ENCODE measurements at regions not wholly inside any gene's neighbourhood (a gene's known extent, or its start where the extent isn't known, plus 50 kb on each side); places are given as distances from the start of the nearest gene placed in this dataset.

- TF ChIP-seq, protein P1, sequence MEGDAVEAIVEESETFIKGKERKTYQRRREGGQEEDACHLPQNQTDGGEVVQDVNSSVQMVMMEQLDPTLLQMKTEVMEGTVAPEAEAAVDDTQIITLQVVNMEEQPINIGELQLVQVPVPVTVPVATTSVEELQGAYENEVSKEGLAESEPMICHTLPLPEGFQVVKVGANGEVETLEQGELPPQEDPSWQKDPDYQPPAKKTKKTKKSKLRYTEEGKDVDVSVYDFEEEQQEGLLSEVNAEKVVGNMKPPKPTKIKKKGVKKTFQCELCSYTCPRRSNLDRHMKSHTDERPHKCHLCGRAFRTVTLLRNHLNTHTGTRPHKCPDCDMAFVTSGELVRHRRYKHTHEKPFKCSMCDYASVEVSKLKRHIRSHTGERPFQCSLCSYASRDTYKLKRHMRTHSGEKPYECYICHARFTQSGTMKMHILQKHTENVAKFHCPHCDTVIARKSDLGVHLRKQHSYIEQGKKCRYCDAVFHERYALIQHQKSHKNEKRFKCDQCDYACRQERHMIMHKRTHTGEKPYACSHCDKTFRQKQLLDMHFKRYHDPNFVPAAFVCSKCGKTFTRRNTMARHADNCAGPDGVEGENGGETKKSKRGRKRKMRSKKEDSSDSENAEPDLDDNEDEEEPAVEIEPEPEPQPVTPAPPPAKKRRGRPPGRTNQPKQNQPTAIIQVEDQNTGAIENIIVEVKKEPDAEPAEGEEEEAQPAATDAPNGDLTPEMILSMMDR (conservative IDR thresholded peaks at IDR 0.05) = no peak
- no peak overlapping the region for H3K27ac ChIP-seq
Measured at GRCh38 chr9:135330307-135330631, 149.3 kb upstream of the PPP1R26 start.

DNA sequence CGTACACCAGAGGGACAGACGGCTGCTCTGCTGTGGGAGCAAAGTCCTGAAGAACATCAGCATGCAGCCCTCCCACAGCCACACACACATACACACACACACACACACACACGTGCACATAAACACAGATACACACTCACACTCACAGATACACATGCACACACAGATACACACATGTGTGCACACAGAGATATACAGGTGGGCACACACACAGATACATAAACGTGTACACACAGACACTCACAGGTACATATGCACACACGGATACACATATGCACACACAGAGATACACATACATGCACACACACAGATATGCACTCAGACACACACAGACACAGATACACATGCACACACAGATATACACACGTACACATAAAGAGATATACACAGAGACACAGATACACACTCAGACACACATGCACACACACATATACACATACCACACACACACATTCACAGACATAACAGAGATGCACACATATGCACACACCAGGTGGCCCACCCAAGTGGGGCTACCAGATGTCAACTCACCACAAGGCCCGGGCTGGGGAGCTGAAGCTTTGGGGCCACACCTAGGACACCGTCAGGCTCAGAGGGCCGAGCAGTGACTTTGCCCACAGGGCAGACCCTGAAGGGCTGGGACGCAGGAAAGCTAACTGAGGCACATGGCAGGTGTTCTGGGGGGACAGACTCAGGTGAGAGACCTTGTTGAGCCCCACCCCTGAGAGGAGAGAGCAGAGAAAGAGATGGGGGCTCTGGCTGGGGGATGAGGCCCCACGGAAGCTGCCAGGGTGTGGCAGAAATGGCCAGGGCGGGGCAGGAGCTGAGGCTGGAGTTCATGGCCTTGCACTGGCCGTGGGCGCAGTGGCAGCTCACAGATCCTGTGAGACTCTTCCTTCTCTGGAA lies 148.6 kb upstream of the PPP1R26 start:
- H3K27ac ChIP-seq = no peak overlapping the region
- TF ChIP-seq, protein P1 (conservative IDR thresholded peaks at IDR 0.05) = no peak

GRCh38 chr9:135332516-135332915 lies 147.1 kb upstream of the PPP1R26 start:
- H3K27ac ChIP-seq = no peak overlapping the region
- TF ChIP-seq, protein P1 (conservative IDR thresholded peaks at IDR 0.05) = no peak

GRCh38 chr9:135332979-135333748 lies 146.4 kb upstream of the PPP1R26 start:
- TF ChIP-seq, protein P1 (conservative IDR thresholded peaks at IDR 0.05) = no peak
- no peak overlapping the region for H3K27ac ChIP-seq

- TF ChIP-seq, protein P1 (conservative IDR thresholded peaks at IDR 0.05) = no peak
- no peak overlapping the region for H3K27ac ChIP-seq
Measured at GRCh38 chr9:135334953-135335460, 144.6 kb upstream of the PPP1R26 start.

- H3K27ac ChIP-seq = no peak overlapping the region
- TF ChIP-seq, protein P1 (conservative IDR thresholded peaks at IDR 0.05) = no peak
Measured at GRCh38 chr9:135335691-135336181, 143.8 kb upstream of the PPP1R26 start.

Measured in VCaP (cell line).